Activated T-cell treated with anti-CD3 and anti-CD28 coated beads for 24 hours (primary cell): ENCODE measurements at regions not wholly inside any gene's neighbourhood (a gene's known extent, or its start where the extent isn't known, plus 50 kb on each side); places are given as distances from the start of the nearest gene placed in this dataset.

Experiments used
- DNase-seq: peaks from one replicate; pipeline ENCODE4 v3.0.0-alpha.2; 2020; ENCODE audit warnings: low read depth

DNA sequence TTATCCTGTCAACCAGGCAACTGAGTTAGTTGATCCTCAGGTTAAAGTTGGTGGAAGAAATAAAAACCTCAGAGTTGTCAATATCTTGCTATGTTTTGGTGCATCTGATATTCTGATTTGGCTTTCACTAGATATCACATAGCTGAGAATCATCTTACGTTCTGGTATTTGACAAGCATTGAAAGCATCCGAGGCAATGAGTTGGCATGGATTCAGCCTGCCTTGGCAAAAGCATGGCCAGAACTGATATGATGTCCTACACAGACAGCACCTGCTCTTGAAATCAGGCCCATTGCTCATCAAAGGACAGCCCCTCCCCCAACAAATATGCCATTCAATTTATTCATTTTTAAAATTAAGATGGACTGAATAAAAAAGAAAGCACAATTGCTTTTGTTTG, 320.7 kb upstream of the ATP2B1 start:
- no peak for DNase-seq

DNA sequence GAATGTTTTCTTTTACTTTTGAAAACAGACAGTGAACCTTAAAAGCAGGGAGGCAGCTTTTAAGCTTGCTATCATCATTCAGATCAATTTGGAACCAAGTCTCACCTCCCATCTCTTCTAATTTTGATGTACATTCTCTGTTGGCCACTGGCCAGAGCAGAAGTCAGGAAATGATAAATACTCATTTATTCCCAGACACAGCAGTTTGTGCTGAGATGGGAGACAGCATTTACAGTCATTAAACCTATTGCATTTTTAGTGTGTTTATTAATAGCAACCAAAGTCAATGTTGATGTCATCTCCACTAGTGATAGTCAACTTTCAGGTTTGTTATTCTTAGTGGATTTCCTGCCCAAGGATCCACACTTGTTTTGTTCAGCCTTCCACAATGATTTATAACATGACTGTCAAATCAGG, 320.0 kb upstream of the ATP2B1 start:
- no peak for DNase-seq

DNA sequence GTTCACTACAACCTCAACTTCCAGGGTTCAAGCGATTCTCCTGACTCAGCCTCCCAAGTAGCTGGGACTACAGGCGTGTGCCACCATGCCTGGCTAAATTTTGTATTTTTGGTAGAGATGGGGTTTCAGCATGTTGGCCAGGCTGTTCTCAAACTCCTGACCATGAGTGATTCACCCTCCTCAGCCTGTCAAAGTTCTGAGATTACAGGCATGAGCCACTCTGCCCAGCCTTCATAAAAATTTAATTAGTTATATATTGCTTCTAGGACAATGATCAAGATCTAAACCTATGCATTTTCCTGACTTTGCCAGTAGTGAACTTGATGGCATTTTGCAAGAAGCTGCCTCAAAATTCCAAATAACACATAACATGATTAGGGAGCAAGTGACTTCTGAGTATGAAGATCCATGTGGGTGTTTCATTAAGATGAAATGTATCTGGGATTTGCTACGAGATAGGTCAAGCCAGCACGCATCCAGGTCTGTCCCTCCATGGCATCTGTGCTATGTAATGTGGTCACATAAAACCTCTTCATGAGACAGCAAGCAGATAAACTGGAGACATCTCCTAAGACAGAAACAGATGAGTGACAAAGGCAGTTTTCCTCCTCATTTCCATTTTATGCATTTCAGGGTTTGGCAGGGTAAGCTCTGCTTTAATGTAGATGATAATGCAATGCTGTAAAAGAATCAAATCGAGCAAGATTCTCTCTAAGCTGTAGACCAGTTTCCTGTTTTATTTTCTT, 319.4 kb upstream of the ATP2B1 start:
- no peak for DNase-seq

DNA sequence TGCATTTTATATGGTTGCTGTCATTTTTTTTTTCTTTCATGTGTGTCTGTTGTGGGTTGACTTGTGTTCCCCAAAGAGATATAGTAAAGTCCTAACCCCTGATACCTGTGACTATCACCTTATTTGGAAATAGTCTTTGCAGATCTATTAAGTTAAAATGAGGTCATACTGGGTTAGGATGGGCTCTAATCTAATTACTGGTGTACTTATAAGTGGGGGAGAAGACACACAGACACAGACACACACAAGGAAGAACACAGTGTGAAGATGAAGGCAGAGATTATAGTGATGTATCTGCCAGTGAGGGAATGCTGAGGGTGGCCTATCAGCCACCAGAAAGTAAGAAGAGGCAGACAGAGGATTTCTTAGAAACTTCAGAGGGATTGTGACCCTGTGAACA, 318.4 kb upstream of the ATP2B1 start:
- no peak for DNase-seq

DNA sequence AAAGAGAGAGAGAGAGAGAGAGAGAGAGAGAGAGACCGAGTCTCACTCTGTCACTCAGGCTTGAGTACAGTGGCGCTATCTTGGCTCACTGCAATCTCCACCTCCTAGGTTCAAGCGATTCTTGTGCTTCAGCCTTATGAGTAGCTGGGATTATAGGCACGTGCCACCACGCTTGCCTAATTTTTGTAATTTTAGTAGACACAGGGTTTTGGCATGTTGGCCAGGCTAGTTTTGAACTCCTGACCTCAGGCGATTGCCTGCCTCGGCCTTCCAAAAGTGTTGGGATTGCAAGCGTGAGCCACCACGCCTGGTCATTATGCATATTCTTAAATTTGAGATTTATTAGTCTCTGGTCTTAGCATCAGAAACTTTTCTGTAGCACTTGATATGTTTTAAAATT, 317.9 kb upstream of the ATP2B1 start:
- DNase-seq = no peak

DNA sequence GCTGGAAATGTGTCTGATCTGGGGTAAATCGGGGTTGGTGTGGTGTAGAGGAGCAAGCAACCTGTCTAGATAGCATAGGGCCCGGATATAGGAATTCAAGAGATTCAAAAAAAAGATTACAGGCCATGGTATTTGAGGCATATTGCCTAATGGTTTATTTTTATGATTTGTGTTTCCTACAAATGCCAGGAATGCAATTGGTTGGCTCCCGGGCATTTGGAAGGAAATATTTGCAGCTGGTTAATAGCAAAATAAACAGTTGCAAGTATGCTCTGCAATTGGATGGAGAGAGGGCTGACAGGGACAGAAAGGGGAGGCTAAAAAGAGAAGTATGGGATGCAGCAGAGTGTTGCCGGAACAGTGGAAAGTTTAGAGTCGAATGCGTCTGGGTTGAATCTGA, 315.6 kb upstream of the ATP2B1 start:
- no peak for DNase-seq

DNA sequence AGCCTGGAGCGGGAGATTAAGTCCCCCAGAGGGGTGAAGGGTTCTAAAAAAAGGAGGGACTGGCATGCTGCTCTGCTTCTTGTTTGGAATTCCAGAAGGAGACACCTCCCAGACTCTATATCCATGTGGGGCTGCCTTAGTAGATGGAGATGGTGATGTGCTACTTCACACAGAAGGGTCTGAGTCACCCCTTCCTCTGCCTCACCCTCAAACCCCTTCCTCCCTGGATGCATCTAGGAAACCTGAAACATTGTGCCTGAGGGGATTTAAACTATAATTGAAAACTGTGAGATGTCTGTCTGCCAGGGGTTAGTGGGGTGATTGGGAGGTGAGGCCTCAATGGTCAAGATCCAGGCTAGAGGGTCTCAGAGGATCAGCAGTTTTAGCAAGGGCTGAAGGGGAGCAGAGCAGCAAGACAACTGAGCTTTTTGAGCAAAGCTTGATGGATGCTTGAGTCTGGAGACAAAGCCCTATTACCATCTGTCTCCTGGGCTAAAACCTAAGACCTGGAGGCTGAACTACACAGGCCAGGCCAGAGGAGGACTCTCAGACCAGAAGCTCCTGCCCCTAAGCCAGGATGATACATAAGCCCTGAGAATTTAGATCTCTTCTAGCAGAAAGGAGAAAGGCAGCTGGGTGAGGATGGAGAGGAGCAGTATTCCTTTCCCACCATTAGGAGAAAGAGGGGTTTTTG, 314.7 kb upstream of the ATP2B1 start:
- DNase-seq = no peak

DNA sequence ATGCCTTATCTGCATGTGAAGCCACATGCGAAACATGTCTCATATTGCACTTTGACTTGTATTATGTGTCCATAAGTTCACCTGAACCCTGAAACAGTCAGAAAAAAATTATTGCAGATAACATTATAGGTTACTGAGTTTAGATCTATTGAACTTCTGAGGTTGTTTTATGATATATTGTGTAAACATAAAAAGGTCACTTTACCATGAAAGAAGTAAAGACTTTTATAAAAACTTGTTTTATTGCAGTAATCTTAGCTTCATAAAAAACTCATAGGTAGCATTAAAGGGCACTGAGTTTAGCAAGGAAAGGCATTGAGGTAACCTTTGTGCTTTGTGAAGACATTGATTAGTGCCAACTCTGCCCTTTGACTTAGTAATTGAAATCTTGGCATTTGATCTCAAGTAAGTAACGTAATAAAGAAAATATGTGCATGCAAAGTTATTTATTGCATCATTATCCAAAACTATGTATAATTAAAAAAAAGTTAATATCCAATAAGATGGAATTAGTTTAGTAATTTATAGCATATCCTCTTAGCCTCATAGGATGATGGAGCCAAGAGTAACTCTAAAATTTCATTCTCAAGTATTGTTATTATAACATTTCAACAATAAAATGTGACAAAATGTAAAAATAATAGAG, 313.3 kb upstream of the ATP2B1 start:
- DNase-seq = no peak

DNA sequence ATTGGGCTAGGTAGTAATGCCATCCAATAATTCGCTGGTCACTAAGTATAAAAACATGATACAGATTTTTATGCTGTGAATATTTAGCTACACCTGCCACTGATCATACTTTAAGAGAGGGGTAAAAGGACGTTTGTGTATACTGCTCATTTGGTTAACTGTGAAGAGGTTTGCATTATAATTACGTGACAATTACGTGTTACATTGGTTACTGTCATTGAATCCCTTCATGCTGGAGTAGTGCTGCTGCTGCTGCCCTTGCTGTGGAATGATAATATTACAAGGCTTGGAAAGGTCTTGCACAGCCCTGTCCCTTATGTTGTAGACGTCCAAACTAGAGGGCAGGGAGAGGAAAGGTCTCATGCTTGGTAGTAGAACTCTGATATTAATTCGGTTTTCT, 312.2 kb upstream of the ATP2B1 start:
- DNase-seq = no peak

DNA sequence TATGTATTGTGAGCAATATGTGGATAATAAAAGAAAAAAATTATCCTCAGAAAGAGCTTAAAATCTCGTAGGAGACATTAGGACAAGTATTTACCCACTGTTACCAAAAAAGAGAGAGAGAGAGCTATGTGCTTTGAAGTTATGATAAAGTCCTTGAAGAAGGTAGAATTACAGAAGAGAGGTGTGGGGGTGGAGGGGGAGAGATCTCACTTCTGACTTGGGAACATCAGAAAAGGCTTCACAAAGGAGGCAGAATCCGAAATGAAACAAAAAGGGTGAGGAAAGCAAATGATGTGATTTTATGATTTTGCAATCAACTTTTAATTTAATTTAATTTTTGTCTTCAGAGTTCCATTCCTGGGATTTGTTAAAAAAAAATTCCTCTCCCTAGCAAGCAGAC, 311.8 kb upstream of the ATP2B1 start:
- no peak for DNase-seq

DNA sequence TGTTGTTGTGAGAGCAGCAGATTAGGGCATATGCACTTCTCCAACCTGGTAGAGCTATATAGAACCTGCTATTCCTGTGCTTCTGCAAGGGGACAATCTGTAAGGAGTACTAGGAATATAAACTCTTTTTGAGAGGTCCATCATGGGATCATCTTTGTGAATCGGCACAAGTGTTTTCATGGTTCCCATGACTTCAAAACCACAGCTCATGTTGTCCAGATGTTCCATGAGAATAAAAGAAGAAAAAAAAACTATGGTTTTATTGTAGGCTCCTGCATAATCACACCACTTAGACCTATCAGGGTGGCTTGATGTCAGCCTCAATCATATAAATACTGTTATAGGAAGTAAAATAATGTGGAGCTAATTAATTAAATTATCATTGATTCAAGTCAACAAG, 311.4 kb upstream of the ATP2B1 start:
- no peak for DNase-seq

DNA sequence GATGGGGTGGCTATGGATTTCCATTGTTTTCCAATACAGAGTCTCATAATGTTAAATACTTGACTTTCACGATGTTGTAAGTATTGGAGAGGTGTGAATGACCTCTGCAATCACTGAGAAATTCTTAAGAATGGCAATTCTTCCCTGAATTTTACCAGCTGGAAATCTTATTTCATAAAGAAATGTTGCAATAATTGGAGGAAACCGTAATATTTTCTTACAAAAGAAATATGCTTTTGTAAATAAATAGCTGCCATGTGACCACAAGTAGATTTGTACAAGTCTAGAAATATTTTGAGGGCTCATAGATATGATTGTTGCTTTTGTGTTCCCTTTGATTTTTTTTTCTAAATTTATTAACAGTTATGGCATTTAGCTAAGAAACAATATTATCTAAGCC, 308.7 kb upstream of the ATP2B1 start:
- DNase-seq = no peak

DNA sequence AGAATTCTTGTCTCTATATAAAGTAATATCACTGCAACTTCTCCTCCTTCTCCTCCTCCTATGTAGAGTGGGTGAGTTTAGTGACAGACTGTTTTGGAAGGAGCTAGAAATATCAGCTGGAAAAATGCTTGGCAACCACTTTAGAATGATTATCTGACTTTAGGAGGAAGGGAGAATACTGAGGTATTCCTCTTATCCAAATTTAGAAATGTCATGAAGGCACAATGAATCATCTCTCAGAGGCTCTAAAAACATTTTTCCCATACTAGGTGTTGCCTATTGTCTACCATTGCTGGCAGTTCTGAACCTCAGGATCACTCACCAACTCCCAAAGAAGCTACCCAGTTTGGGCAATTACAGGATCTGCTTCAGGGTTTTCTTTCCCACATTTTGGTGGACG, 306.6 kb upstream of the ATP2B1 start:
- no peak for DNase-seq

DNA sequence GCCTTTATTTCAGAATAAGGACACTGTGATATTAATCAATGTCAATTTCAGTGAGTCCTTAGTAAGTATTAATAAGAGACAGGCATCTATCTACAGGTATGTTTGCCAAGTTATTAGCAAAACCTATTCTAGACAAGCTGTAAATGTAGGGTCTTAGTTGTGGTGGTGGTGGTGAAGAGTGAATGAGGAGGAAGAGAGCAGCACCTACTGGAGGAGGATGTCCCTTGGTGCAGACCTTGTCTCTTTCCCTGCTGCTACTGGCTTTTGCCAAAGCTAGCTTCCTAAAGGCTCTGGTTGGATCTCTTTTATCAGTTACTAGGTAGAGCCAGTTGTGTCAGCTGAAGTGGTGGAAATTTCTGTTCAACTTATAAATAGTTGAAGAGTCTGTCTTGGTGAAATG, 304.8 kb upstream of the ATP2B1 start:
- DNase-seq = no peak

DNA sequence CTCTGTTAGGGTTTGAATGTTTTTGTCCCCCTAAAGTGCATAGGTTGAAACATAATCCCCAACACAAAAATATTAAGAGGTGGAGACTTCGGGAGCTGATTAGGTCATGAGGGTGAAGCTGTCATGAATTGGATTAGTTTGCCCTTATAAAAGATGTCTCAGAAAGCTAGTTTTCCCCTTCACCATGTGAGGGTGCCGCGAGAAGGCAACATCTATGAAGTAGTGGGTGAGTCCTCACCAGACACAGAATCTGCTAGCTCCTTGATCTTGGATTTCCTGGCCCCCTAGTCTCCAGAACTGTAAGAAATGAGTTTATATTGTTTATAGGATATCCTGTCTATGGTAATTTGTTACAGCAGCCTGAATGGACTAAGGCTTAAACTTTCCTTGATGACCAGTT, 301.5 kb upstream of the ATP2B1 start:
- no peak for DNase-seq

DNA sequence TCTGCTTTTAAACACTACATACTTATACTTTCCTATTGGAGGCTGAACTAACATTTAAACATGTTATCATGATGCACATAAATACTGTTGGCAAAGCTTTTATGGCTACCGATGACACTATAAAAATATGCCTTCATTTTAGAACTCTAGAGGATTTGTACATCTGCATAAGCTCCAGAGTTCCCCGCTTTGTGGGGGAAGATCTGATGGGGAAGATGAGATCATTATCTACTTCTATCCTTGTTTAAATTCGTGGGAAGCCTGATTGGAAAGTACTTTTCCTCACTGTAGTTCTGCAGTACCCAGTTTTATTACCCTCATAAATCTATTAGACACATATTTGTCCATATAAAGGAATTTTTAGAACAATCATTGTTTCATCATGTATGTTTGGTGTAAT, 299.6 kb upstream of the ATP2B1 start:
- no peak for DNase-seq

DNA sequence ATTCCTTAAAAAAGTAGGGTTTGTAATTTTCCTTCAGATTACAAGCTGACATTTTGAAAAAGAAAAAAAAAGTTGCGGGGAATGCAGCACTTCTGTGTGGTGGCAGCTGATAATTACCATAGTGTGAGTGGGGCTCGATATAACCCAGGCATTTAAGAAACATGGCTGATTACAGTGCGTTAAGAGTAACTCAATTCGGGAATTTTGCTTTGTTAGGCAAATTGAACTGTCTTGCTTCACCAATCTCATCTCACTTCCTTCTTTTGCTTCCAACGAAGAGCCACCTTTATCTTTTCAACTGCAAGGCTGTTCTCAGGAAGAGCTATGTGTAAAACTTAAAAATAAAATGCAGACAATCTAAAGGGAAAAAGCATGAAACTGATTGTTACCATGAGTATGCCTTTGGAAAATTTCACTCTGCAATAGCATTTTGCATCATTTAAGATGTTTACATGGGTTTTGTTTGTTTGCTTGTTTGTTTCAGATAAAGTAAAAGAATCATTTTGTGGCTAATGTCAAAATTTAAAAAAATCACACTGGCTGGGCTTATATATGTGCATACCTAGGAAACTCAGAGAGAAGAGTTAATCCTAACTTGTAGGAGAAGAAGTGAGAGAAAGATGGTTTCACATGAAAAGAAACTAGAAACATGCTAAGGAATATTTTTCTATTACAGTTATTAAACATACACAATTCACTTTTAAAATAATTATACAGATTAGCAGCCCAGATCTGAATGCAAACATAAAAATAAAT, 295.9 kb upstream of the ATP2B1 start:
- no peak for DNase-seq

DNA sequence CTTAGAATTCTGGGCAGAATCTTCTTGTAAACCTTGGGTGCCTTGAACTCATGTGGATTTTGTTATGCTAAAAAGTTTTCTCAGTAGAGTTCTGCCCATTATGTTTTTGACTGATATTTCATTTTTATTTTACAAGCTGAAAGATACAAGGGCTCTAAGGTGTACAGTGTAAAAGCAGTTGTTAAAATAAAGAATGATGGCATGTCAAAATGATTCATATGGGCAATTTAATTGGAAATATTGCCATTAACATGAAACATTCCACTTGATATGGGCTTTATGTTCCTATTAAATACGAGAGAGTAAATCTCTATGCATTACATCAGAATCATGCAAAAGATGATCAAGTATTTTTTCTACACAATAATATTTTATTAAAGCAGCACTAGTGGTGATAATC, 295.1 kb upstream of the ATP2B1 start:
- no peak for DNase-seq

DNA sequence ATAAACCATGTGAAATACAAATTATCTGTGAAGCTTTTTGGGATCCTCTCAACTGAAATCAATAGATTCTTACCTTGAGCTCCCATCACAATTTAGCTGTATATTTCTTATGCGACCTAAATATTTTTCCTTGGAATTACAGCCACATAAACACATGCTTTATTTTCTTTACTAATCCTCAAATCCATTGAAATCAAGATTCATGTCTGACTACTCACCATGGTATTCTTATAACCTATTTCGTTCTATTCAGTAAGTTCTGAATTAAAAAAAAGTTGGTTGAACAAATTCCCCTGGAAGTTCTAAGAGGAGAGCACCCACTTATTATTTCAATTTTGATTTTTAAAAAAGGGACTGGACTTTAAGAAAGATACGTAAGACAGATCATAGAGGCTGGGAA, 292.1 kb upstream of the ATP2B1 start:
- no peak for DNase-seq

DNA sequence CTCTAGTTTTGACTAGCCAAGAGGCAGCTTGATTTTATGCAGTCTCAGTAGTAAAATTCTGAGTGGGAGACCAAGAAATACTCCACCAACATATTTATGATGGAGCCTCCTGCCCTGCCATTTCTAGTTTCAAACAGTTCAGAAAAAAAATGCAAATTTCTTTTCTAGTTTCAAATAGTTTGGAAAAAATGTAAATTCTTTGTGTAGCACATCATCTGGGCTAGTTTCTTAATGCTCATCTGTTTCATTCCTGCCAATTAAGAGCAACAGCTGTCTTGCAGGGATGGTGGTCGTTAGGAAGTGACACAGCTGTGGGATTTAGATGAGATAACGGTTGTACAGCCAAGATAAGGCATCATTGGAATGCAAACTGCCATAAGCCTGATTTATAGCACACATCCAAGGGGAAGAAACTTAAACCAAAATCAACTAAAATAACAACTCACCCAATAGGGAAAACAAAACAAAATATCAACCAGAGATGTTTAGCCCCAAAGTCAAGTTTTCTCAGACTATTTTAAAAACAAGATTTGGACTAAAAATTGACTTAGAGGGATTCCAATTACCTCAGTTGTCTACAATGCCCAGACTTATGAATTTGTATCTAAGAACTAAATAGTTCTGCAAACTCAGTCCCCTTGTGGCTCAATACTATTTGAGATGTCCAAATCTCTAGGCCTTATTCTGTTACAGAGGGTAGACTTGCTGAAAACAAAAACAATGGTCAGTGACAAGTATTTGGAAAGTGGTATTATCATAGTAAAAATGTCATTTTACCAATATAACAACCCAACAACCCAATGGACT, 291.3 kb upstream of the ATP2B1 start:
- no peak for DNase-seq

DNA sequence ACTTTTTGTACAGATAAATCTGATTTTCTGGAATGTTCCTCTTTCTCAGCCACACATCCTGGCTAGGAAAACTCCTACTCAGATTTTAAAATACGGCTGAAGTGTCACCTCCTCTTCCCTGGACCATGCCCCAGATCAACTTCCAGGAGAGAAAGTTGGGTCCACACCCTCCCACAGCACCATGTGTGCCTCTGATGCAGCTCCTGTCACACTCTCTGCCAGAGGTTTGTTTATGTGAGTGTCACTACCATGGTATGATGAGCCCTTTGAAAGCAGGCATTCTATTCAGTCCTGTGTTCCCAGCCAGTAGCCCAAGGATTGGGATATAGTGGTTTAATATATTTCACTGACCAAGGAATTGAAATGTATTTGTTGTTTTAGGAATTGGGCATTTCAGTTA, 287.2 kb upstream of the ATP2B1 start:
- DNase-seq = no peak

DNA sequence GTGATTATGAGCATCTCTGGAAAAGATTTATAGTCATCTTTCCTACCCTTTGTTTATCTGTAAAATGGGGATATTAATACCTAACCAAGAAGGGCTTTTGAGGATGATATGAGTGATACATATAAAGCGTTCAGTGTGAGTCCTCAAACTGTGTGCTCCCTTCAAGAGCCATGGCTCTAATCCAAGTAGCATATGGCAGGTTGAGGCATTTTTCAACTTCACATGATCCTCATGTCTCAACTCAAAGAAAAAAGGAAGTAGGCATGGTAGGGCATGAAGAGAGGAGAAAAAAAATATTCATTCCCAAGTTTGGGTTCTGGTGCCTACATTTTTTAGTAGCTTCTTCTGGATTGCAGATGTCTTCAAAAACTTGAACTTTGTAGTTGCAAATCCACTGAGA, 286.3 kb upstream of the ATP2B1 start:
- DNase-seq = no peak
